C4-2B (cell line): ENCODE measurements at regions not wholly inside any gene's neighbourhood (a gene's known extent, or its start where the extent isn't known, plus 50 kb on each side); places are given as distances from the start of the nearest gene placed in this dataset.

Experiments used
- H3K27ac ChIP-seq: fragments of 450-650 bp; 2 replicates; pipeline ENCODE4 v1.5.1; 2017
- ZFX ChIP-seq: fragments of 450-650 bp; IDR thresholded peaks from 2 replicates; pipeline ENCODE4 v1.6.1; 2017
- TF ChIP-seq, protein P1 (sequence below): fragments of 450-650 bp; conservative IDR thresholded peaks from 2 replicates; pipeline ENCODE4 v1.5.1; 2017; ENCODE audit warnings: mild to moderate bottlenecking

DNA sequence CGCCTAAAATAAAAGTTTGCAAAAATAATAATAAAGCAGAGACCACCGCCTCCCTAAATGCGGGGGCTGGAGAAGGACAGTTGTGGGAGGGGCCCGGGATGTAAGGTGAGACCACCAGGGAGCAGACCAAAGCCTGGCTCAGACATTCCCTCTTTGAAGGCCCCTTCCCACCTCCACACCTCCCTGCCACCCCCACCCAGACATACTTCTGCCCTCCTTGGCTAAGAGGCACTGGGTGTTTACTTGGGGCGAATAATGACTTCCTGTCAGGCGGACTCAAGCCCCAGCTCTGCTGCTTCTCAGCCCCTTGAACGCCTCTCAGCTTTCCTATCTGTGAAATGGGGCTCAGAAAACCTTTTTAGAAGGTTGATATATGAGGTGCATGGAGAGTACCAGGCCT is 58.8 kb upstream of the GGTA1 start:
- no peak for TF ChIP-seq ZFX
- TF ChIP-seq, protein P1, sequence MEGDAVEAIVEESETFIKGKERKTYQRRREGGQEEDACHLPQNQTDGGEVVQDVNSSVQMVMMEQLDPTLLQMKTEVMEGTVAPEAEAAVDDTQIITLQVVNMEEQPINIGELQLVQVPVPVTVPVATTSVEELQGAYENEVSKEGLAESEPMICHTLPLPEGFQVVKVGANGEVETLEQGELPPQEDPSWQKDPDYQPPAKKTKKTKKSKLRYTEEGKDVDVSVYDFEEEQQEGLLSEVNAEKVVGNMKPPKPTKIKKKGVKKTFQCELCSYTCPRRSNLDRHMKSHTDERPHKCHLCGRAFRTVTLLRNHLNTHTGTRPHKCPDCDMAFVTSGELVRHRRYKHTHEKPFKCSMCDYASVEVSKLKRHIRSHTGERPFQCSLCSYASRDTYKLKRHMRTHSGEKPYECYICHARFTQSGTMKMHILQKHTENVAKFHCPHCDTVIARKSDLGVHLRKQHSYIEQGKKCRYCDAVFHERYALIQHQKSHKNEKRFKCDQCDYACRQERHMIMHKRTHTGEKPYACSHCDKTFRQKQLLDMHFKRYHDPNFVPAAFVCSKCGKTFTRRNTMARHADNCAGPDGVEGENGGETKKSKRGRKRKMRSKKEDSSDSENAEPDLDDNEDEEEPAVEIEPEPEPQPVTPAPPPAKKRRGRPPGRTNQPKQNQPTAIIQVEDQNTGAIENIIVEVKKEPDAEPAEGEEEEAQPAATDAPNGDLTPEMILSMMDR = no peak
- H3K27ac ChIP-seq = no peak overlapping the region

DNA sequence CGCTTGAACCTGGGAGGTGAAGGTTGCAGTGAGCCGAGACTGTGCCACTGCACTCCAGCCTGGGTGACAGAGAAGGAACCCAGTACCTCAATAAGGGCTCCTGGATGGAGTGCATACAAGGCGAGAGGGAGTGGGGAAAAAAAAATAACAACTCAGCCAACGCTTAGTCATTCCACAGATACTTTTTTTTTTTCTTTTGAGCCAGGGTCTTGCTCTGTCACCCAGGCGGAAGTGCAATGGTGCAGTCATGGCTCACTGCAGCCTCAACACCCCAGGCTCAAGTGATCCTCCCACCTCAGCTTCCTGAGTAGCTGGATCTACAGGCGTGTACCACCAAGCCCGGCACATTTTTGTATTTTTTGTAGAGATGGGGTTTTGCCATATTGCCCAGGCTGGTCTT is 59.5 kb upstream of the GGTA1 start:
- TF ChIP-seq, protein P1 = no peak
- TF ChIP-seq ZFX = no peak
- H3K27ac ChIP-seq = no peak overlapping the region

DNA sequence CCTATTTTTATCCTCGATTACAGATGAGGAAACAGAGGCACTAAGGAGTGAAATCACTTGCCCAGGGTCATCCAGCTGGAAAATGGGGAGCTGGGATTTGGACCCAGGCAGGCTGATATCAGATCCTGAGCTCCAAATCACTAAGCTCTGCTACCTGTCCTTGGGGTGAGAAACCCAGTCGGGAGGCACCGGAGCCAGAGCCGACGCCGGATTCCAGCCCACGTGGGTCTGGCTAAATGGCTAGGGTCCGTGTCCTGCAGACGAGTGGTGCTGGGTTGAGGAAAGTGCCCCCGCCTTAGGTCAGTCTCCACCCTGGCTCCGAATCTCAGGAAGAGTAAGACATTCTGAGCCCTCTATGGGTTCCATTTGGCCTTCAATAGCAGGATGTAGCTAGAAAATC is 61.3 kb upstream of the GGTA1 start:
- TF ChIP-seq, protein P1 = no peak
- no peak for TF ChIP-seq ZFX
- H3K27ac ChIP-seq = no peak overlapping the region

DNA sequence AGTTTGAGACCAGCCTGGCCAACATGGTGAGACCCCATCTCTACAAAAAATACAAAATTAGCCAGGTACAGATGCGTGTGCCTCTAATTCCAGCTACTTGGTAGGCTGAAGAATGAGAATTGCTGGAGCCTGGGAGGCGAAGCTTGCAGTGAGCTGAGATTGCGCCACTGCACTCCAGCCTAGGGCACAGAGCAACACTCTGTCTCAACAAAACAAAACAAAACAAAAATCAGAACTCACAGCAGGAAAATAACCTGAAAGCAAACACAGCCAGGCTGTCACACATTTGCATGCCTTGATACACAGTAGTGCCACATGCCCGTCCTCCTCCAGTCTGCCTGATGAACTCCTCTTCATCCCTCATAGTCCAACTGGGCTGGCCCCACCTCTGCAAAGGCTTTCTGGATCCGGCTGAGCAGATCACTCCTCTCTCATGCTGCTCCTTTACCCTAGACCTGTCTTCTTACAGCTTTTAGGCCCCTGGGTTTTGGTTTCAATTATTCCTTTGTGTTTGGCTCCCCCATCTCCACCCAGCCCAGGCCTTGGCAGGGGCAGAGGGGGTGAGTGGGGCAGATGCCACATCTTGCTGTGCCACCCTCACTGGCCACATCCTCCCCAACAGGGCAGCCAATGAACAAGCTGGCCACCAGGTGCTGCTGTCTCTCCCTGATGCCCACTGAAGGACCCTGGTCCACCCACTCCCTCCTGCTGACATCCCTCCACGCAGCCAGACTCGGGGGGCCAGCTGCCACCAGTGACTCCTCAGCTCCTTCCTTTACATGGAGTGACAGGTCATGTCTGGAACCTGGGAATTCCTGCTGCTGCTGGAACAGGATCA is 62.0 kb upstream of the GGTA1 start:
- no peak for TF ChIP-seq ZFX
- TF ChIP-seq, protein P1 = no peak

DNA sequence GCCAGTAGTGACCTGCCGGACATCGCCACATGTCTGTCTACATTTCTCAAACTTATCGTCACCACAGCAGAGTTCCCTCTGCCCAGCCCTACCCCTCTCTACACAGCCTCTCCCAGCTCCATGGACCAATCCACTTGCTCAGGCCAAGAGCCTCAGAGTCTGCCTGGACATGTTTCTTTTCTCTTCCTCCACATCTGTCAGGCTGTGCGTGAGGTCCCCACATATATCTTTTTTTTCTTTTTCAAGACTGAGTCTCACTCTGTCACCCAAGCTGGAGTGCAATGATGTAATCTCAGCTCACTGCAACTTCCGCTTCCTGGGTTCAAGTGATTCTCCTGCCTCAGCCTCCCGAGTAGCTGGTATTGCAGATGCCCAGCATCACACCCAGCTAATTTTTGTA is 62.7 kb upstream of the GGTA1 start:
- H3K27ac ChIP-seq = no peak overlapping the region
- no peak for TF ChIP-seq ZFX
- TF ChIP-seq, protein P1 = no peak

More for the DNA sequence above, 62.0 kb upstream of the GGTA1 start:
- no peak overlapping the region for H3K27ac ChIP-seq

DNA sequence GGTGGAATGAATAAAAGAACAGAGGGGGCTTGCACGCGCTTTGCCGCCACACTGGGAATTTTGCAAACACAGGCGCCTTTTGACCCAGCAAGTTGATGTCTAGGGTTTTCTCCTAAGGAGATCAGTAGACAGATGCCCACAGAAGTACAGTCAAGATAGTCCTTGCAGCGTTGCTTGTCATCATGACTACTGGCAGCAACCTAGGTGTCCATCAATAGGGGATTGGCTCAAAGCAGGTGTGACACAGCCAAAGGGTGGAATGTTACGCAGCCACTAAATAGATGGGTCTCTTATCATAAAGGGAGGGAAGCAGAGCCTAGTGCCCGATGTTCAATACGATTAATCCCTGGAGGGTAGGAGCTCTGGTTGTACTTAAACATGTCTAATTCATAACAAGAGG is 63.8 kb upstream of the GGTA1 start:
- TF ChIP-seq ZFX = no peak
- TF ChIP-seq, protein P1 = no peak
- no peak overlapping the region for H3K27ac ChIP-seq

DNA sequence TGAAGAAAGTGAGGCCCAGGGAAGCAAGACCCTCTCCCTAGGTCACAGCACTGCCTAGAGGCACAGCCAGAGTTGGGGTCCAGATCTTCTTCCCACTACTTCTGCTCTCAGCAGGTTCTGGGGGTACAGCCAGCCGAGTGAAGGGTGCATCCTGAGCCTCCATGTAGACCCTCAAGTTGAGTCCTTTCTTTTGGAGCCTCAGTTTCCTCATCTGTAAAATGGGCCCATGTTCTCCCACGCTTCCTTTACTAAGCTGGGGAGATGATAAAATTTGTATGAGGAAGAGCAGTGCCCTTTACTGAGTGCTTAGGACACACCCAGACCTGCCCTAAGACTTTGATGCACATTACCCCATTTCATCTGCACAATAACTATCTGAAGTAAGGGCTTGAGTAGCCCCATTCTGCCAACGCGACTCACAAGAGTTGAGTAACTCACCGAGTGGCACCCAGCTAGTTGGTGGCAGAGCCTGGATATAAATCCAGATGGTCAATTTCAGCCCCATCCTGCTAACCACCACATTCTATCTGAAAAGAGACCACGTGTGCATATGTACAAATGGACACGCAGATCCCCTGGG is 64.3 kb upstream of the GGTA1 start:
- no peak overlapping the region for H3K27ac ChIP-seq
- TF ChIP-seq, protein P1 = no peak
- no peak for TF ChIP-seq ZFX
